Upper lobe of left lung (tissue), 6 donors: ENCODE measurements at regions not wholly inside any gene's neighbourhood (a gene's known extent, or its start where the extent isn't known, plus 50 kb on each side); places are given as distances from the start of the nearest gene placed in this dataset.
"Not testable (repeated sequence)": the region's sequence is repeated elsewhere in the genome, so short reads cannot be mapped to it uniquely, and the experiment has no call there.

Experiments used
- ATAC-seq, 2 donors: fragments of 200-7000 bp; cut with Tn5 transposase; one replicate each; pipeline ENCODE4 v1.9.1; 2022; ENCODE audit warnings: mild to moderate bottlenecking in 2 of 2, moderate library complexity in 2 of 2; ENCODE audit not compliant: low FRiP score in 2 of 2
- DNase-seq, 2 donors: peaks; one replicate each; pipeline ENCODE4 v3.0.0-alpha.2; 2019 to 2020
- H3K27ac ChIP-seq, 4 donors: fragments of 200-600 bp; sonication (generic); one replicate each; pipeline ENCODE4 v1.5.1; 2016 to 2019
- H3K27me3 ChIP-seq, 4 donors: fragments of 200-600 bp; sonication (generic); one replicate each; pipeline ENCODE4 v1.5.1; 2017 to 2019
- H3K36me3 ChIP-seq, 4 donors: fragments of 200-600 bp; sonication (generic); one replicate each; pipeline ENCODE4 v1.5.1; 2016 to 2019
- H3K4me1 ChIP-seq, 4 donors: fragments of 200-600 bp; sonication (generic); one replicate each; pipeline ENCODE4 v1.5.1; 2018 to 2019
- H3K4me3 ChIP-seq, 4 donors: fragments of 200-600 bp; sonication (generic); one replicate each; pipeline ENCODE4 v1.5.1; 2017 to 2019; ENCODE audit warnings: mild to moderate bottlenecking in 2 of 4, moderate library complexity in 1 of 4
- H3K9me3 ChIP-seq, 4 donors: fragments of 200-600 bp; sonication (generic); one replicate each; pipeline ENCODE4 v1.5.1; 2018 to 2019
- EP300 ChIP-seq, 4 donors: sonication (generic); formaldehyde crosslinking; IDR thresholded peaks; one replicate each; pipeline ENCODE4 v1.5.1; 2017; ENCODE audit warnings: antibody characterized with exemption in 4 of 4, control low read depth in 2 of 4
- POLR2A ChIP-seq, 4 donors: fragments of 450-650 bp; IDR thresholded peaks; one replicate each; pipeline ENCODE4 v1.5.1; 2016 to 2017; ENCODE audit warnings: antibody characterized with exemption in 4 of 4, mild to moderate bottlenecking in 2 of 4
- POLR2AphosphoS5 ChIP-seq, 2 donors: sonication (generic); formaldehyde crosslinking; IDR thresholded peaks; one replicate each; pipeline ENCODE4 v1.5.1; 2017; ENCODE audit warnings: antibody characterized with exemption in 2 of 2
- WGBS, 2 donors: methylation state at CpG; one replicate each; pipeline ENCODE4 v1.1.5; 2017 to 2018; 5-methylcytosine and 5-hydroxymethylcytosine counted together
- TF ChIP-seq, protein P1 (sequence below), 6 experiments: fragments of 450-650 bp in 4 of 6; fragments of 200-600 bp in 2 of 6; sonication (generic) in 2 of 6; IDR thresholded peaks; one replicate each; pipeline ENCODE4 v1.5.1; 2016 to 2019; ENCODE audit warnings: antibody characterized with exemption in 6 of 6
- donor health status: DM: no; HTN: no; CAD: no; lungs with moderate emphysema.
- donor health status: DM: no; HTN: yes; CAD: no; lungs with severe emphysema.

DNA sequence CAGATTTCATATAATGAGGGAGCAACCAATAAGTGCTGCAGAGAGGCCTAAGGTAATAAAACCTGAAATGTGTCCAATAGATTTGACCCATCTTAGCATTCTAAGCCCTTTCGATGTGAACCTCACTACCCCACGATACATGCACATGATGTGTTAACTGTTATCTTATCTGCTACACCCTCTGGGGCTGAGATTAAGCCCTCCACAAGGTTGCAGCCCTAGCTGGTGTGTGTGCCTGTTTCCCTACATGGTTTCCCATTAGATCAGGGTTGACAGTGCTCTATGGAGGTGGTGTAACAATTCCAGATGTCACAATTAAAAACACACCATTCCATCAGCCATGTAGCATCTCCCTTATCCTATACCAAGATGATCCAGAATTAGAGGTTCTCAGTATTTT lies 68.9 kb upstream of the THSD7B start:
- DNase-seq (no peak), ATAC-seq (no peak)
- H3K4me3 ChIP-seq, result no peak overlapping the region
- no peaks in the 10 kb centered on the region for H3K4me1 ChIP-seq
- TF ChIP-seq, protein P1, sequence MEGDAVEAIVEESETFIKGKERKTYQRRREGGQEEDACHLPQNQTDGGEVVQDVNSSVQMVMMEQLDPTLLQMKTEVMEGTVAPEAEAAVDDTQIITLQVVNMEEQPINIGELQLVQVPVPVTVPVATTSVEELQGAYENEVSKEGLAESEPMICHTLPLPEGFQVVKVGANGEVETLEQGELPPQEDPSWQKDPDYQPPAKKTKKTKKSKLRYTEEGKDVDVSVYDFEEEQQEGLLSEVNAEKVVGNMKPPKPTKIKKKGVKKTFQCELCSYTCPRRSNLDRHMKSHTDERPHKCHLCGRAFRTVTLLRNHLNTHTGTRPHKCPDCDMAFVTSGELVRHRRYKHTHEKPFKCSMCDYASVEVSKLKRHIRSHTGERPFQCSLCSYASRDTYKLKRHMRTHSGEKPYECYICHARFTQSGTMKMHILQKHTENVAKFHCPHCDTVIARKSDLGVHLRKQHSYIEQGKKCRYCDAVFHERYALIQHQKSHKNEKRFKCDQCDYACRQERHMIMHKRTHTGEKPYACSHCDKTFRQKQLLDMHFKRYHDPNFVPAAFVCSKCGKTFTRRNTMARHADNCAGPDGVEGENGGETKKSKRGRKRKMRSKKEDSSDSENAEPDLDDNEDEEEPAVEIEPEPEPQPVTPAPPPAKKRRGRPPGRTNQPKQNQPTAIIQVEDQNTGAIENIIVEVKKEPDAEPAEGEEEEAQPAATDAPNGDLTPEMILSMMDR (IDR thresholded peaks at IDR 0.05), result no peak
- no peak for TF ChIP-seq EP300 (IDR thresholded peaks at IDR 0.05)
- TF ChIP-seq POLR2AphosphoS5 (IDR thresholded peaks at IDR 0.05), result no peak
- no peak for TF ChIP-seq POLR2A (IDR thresholded peaks at IDR 0.05)
- no peak overlapping the region for H3K27ac ChIP-seq
- H3K27me3 ChIP-seq, result no peaks in the 10 kb centered on the region
- peaks cover 0 to 4% (median 0%) of the 10 kb centered on the region in 4 donors for H3K9me3 ChIP-seq
- no peaks in the 10 kb centered on the region for H3K36me3 ChIP-seq
- 80 to 83% methylated on average over 2 of the region's 2 CpGs for WGBS, 2 donors

DNA sequence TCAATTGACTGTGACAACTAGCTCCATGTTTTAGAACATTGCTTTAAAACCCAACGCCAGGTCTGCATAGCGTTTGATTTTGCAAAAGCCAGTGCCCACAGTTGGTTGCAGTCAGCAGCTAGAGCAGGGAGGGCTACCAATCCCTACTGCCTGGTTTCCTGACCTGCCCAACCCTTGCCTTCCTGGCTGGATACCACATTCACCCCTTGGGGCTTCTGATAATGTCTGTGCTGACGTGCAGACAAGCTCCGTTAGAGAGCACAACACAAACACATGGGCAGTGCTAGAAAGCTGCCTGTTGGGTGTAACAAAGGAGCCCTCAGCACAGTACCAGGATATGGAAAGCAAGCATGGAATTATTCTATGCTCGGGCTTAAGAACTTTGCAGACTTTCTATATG lies 71.4 kb upstream of the THSD7B start:
- no peak overlapping the region for H3K27ac ChIP-seq
- DNase-seq (no peak), ATAC-seq (no peak)
- H3K4me3 ChIP-seq, result no peak overlapping the region
- 44% methylated on average over 5 of the region's 5 CpGs for WGBS, 2 donors
- H3K36me3 ChIP-seq, result no peaks in the 10 kb centered on the region
- TF ChIP-seq, protein P1 (IDR thresholded peaks at IDR 0.05), result no peak
- TF ChIP-seq EP300 (IDR thresholded peaks at IDR 0.05), result no peak
- no peak for TF ChIP-seq POLR2A (IDR thresholded peaks at IDR 0.05)
- TF ChIP-seq POLR2AphosphoS5 (IDR thresholded peaks at IDR 0.05), result no peak
- H3K4me1 ChIP-seq, result no peaks in the 10 kb centered on the region
- no peaks in the 10 kb centered on the region for H3K27me3 ChIP-seq
- H3K9me3 ChIP-seq, result no peaks in the 10 kb centered on the region

DNA sequence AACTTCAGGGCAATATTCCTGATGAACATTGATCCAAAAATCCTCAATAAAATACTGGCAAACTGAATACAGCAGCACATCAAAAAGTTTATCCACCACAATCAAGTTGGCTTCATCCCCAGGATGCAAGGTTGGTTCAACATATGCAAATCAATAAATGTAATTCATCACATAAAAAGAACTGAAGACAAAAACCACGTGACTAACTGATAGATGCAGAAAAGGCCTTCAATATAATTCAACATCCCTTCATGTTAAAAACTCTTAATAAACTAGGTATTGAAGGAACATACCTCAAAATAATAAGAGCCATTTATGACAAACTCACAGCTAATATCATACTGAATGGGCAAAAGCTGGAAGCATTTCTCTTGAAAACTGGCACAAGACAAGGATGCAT lies 85.3 kb upstream of the THSD7B start:
- H3K27me3 ChIP-seq, H3K4me3 ChIP-seq, H3K4me1 ChIP-seq, H3K36me3 ChIP-seq, ATAC-seq, H3K9me3 ChIP-seq, H3K27ac ChIP-seq, DNase-seq: not testable (repeated sequence)
- WGBS, 2 donors, result 44 to 46% methylated on average over 1 of the region's 1 CpG

DNA sequence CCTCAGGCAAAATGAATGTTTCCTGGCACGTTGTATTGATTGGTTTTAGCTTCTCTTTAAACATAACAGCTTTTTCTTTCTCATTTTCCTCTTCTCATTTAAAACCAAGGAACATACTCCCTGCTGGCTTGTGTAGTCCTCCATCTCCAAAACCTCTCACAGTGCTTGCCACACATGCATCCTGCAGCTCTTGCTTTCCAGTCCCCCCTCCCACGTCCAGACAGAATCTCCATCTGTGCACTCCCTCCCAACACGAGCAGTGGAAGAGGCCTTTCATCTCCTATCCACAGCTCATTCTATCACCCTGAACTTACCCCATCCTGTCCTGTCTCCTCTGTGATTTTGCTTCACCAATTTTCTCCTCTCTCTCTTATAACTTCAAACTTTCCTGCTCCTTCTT lies 99.6 kb upstream of the THSD7B start:
- no peak overlapping the region for H3K4me3 ChIP-seq
- no peak overlapping the region for H3K27ac ChIP-seq
- 71 to 75% methylated on average over 3 of the region's 3 CpGs for WGBS, 2 donors
- no peaks in the 10 kb centered on the region for H3K27me3 ChIP-seq
- no peaks in the 10 kb centered on the region for H3K36me3 ChIP-seq
- no peak for DNase-seq
- no peak for ATAC-seq
- no peaks in the 10 kb centered on the region for H3K4me1 ChIP-seq
- TF ChIP-seq EP300 (IDR thresholded peaks at IDR 0.05) (no peak), POLR2A (IDR thresholded peaks at IDR 0.05) (no peak), POLR2AphosphoS5 (IDR thresholded peaks at IDR 0.05) (no peak)
- TF ChIP-seq, protein P1 (IDR thresholded peaks at IDR 0.05), result no peak
- no peaks in the 10 kb centered on the region for H3K9me3 ChIP-seq

DNA sequence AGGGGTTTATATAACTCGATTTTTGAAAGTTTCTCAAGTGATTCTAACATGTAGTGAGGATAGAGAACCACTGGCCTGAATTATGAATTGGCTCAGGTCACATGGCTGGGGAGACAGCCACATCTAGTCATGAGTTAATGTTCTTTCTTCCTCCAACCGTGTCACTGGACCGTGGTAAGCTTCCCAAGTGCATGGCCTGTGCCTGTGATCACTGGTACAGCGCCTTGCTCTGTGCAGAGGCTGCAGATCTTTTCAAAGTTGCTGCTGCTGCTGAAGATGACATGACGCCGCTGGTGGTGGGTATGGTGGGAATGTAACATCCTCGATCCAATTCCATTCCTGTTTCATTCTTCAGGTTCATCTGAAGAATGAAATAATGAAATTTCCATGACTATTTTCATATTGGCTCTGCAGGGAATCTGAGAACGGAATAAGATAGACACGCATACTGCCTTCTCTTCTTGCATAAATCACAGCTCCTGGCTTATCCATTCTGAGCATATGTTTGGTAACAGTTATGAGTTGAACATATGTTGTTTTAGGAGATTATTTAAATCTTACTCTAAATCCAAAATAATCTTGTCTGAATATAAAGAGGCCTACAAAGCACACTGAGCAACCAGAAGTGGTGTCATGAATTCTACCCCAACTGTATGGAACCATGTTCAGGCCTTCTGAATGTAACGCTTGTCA lies 100.5 kb upstream of the THSD7B start:
- Histone ChIP-seq H3K27ac (no peak overlapping the region), H3K36me3 (no peaks in the 10 kb centered on the region), H3K4me3 (no peak overlapping the region), H3K4me1 (no peaks in the 10 kb centered on the region), H3K27me3 (no peaks in the 10 kb centered on the region), H3K9me3 (no peaks in the 10 kb centered on the region)
- WGBS, 2 donors, result 80 to 86% methylated on average over 10 of the region's 10 CpGs
- ATAC-seq, result no peak
- DNase-seq, result no peak
- TF ChIP-seq POLR2AphosphoS5 (IDR thresholded peaks at IDR 0.05) (no peak), POLR2A (IDR thresholded peaks at IDR 0.05) (no peak), EP300 (IDR thresholded peaks at IDR 0.05) (no peak)
- TF ChIP-seq, protein P1 (IDR thresholded peaks at IDR 0.05), result no peak
